BE2C (cell line): ENCODE measurements at regions not wholly inside any gene's neighbourhood (a gene's known extent, or its start where the extent isn't known, plus 50 kb on each side); places are given as distances from the start of the nearest gene placed in this dataset.

ENCODE experiments used
- DNase-seq: peaks from one replicate; pipeline ENCODE4 v3.0.0-alpha.2; 2020
- H3K27me3 ChIP-seq: fragments of 250-450 bp; sonication (Bioruptor Pico); 2 replicates; pipeline ENCODE4 v1.5.1; 2020; ENCODE audit warnings: mild to moderate bottlenecking
- H3K36me3 ChIP-seq: fragments of 250-450 bp; sonication (Bioruptor Pico); 2 replicates; pipeline ENCODE4 v1.5.1; 2020; ENCODE audit warnings: mild to moderate bottlenecking
- H3K4me1 ChIP-seq: fragments of 250-450 bp; sonication (Bioruptor Pico); 2 replicates; pipeline ENCODE4 v1.5.1; 2020
- H3K4me3 ChIP-seq: 2 replicates; pipeline ENCODE4 v1.5.1; 2011; ENCODE audit warnings: low read depth, low read length
- H3K9me3 ChIP-seq: fragments of 250-450 bp; sonication (Bioruptor Pico); 2 replicates; pipeline ENCODE4 v1.5.1; 2020
- TF ChIP-seq, protein P1 (sequence below): IDR thresholded peaks from 2 replicates; pipeline ENCODE4 v1.5.1; 2012; ENCODE audit warnings: mild to moderate bottlenecking, low read depth, low read length

DNA sequence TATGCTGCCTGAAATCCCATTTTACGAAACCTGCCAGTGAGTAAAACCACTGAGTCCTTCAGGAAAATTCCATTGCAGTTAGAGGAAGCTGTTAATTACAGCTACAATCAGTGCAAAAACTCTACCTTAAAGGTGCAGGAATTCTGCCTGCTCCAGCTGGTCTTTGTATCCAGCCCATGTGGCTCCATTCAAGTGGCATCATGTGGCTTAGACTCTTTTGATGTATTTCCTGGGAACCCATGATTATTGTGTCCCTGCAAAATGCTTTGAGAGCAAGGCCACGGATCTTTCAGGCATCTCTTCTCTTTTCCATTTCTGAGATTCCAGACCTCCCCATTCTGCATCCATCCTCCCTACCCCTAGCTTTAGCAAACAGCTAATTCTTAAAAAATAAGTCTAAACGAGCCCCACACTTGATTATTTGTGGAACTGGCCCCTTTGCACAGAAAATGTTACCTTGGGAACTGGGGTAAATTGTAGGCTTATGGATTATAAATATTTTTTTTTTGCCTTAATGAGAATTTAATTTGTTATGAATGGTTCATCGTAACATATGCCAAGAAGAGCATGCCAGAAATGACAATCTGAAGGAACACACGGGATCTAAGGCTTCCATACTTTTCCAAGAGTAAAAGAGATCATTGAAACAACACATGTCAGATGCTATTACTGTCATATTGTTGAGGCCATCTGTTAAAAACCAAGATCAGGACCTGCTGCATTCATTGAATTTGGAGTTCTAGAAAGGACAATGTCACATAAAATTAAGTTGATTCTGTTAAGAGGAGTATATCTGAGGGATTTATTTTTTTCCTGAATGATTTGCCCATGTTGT, 144.6 kb downstream of the TPH2 start:
- peaks cover 5% of the 10 kb centered on the region; the same call in 1 of the 2 replicates for H3K27me3 ChIP-seq
- no peak overlapping the region for H3K4me3 ChIP-seq
- H3K4me1 ChIP-seq: no peaks in the 10 kb centered on the region
- no peaks in the 10 kb centered on the region for H3K9me3 ChIP-seq
- DNase-seq: no peak
- TF ChIP-seq, protein P1, sequence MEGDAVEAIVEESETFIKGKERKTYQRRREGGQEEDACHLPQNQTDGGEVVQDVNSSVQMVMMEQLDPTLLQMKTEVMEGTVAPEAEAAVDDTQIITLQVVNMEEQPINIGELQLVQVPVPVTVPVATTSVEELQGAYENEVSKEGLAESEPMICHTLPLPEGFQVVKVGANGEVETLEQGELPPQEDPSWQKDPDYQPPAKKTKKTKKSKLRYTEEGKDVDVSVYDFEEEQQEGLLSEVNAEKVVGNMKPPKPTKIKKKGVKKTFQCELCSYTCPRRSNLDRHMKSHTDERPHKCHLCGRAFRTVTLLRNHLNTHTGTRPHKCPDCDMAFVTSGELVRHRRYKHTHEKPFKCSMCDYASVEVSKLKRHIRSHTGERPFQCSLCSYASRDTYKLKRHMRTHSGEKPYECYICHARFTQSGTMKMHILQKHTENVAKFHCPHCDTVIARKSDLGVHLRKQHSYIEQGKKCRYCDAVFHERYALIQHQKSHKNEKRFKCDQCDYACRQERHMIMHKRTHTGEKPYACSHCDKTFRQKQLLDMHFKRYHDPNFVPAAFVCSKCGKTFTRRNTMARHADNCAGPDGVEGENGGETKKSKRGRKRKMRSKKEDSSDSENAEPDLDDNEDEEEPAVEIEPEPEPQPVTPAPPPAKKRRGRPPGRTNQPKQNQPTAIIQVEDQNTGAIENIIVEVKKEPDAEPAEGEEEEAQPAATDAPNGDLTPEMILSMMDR: no peak
- H3K36me3 ChIP-seq: no peaks in the 10 kb centered on the region

DNA sequence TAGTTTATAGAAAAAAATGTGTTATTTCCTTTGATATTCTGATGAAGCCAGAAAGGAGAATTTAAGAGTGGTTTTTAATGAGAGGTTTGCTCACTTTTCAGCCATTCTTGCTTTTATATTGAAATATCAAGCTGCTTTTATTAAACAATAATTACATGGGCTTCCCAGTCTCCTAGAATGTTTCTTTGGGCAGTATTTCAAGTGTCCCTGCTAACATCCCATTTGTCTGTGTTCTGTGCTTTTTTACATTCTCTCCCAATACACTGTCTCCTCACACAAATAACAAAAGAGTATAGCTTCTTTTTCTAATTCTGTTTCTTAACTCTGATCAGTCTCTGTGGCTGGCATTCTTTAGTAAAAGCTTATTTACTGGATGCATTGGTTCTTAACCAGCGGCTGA, 145.4 kb downstream of the TPH2 start:
- H3K4me1 ChIP-seq: no peaks in the 10 kb centered on the region
- H3K4me3 ChIP-seq: no peak overlapping the region
- peaks cover 5% of the 10 kb centered on the region; the same call in 1 of the 2 replicates for H3K27me3 ChIP-seq
- TF ChIP-seq, protein P1: no peak
- DNase-seq: no peak
- H3K9me3 ChIP-seq: no peaks in the 10 kb centered on the region
- H3K36me3 ChIP-seq: no peaks in the 10 kb centered on the region

DNA sequence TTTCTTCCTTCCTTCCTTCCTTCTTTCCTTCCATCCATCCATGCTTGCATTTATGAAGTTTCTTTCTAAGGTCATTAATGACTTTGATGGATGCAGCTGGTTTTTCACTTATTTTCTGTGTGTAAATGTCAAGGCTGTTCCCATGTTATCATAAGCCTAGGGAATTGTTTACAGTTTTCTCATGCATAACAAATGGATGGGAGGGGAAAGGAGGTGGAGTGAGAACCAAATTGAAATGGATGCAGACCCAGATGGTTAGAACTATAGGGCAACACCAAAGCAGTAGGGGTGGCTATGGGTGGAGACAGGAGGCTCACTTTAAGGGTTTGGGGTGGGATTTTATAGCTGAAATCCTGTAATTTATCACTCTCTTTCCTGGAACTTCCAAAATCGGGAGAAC, 146.2 kb downstream of the TPH2 start:
- Histone ChIP-seq H3K4me3 (no peak overlapping the region), H3K9me3 (no peaks in the 10 kb centered on the region), H3K36me3 (no peaks in the 10 kb centered on the region), H3K27me3 (peaks cover 5% of the 10 kb centered on the region; the same call in 1 of the 2 replicates), H3K4me1 (no peaks in the 10 kb centered on the region)
- TF ChIP-seq, protein P1: no peak
- no peak for DNase-seq

DNA sequence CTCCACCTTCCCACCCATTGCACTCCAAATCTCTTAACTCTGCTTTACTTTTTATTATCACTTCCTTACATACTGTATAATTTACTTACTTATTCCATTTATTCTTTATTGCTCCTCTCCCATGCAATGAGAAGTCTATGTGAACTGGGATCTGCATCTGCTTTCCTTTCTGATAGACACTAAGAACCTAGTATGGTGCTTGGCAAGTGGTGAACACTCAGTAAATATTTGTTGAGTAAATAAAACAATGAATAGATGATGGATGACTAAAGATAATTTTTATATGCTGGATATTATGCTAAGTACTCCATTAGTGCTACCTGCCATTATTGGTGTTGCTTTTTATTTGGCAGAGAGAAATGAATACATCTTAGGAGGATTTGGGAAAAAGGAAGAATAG, 151.0 kb downstream of the TPH2 start:
- Histone ChIP-seq H3K36me3 (no peaks in the 10 kb centered on the region), H3K4me1 (no peaks in the 10 kb centered on the region), H3K27me3 (no peaks in the 10 kb centered on the region; the same call in 1 of the 2 replicates), H3K4me3 (no peak overlapping the region), H3K9me3 (no peaks in the 10 kb centered on the region)
- no peak for DNase-seq
- TF ChIP-seq, protein P1: no peak

DNA sequence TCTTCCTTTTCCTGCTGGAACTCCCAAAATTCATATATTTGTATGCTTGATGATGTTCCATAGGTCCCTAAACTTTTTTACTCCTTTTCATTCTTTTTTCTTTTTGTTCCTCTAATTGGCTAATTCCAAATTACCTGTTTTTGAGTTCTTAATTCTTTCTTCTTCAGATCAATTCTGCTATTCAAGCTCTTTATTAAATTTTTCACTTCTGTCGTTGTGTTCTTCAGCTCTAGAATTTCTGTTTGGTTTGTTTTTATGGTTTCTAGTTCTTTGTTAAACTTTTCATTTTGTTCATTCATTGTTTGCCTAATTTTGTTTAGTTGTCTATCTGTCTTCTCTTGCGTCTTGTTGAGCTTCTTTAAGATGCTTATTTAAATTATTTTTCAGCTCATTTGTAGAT, 154.8 kb downstream of the TPH2 start:
- H3K9me3 ChIP-seq: no peaks in the 10 kb centered on the region
- no peak for DNase-seq
- H3K4me3 ChIP-seq: no peak overlapping the region
- peaks cover under 1% of the 10 kb centered on the region; the same call in 1 of the 2 replicates for H3K27me3 ChIP-seq
- TF ChIP-seq, protein P1: no peak
- H3K4me1 ChIP-seq: no peaks in the 10 kb centered on the region
- H3K36me3 ChIP-seq: no peaks in the 10 kb centered on the region

DNA sequence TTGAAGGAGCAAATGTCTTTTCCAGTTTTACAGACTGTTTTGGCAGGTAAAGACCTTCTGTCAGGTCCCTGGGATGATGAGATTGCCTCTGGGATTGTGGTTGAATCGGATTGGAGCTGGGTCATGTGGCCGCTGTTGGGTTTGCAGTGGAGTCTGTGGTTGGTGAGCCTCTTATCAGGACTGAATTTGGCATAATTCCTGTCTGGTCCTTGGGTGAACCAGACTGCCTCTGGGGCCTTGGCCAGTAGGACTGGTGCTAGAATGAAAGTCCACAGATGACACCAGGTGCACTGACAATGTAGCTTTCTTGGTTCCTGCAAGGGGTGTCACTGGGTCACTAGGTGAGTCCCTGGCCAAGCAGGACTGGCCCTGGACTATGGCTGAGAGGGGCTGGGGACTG, 155.3 kb downstream of the TPH2 start:
- Histone ChIP-seq H3K4me1 (no peaks in the 10 kb centered on the region), H3K4me3 (no peak overlapping the region), H3K27me3 (peaks cover 3% of the 10 kb centered on the region; the same call in 1 of the 2 replicates), H3K9me3 (no peaks in the 10 kb centered on the region), H3K36me3 (no peaks in the 10 kb centered on the region)
- no peak for DNase-seq
- TF ChIP-seq, protein P1: no peak
